Common myeloid progenitor, CD34-positive (primary cell): ENCODE measurements at regions not wholly inside any gene's neighbourhood (a gene's known extent, or its start where the extent isn't known, plus 50 kb on each side); places are given as distances from the start of the nearest gene placed in this dataset.
"Not testable (repeated sequence)": the region's sequence is repeated elsewhere in the genome, so short reads cannot be mapped to it uniquely, and the experiment has no call there.

Experiments
- CTCF ChIA-PET: fragments of 350-600 bp; sonication (Branson Sonifier 250); formaldehyde crosslinking; loops from one replicate; lab custom pipeline; 2021; ENCODE audit warnings: antibody characterized with exemption; lab: Charles Lee
- POLR2A ChIA-PET: fragments of 350-600 bp; sonication (Branson Sonifier 250); formaldehyde crosslinking; loops from one replicate; lab custom pipeline; 2021; ENCODE audit warnings: antibody characterized with exemption; lab: Charles Lee
- DNase-seq, 3 donors: peaks; one replicate each; pipeline versions ENCODE4 v3.0.0 to v3.0.0-alpha.2; 2013
- H3K27ac ChIP-seq, 2 experiments: 1 replicate in 1 of 2; 2 replicates in 1 of 2; pipeline ENCODE4 v1.7.0; 2013; ENCODE audit warnings: inconsistent platforms in 2 of 2, low read length in 2 of 2, mild to moderate bottlenecking in 2 of 2, low read depth in 1 of 2, moderate library complexity in 1 of 2; ENCODE audit not compliant: severe bottlenecking in 2 of 2, insufficient read depth in 1 of 2, poor library complexity in 1 of 2
- H3K27me3 ChIP-seq, 5 experiments: replicated peaks in 2 of 5; 1 replicate in 3 of 5; 2 replicates in 2 of 5; pipeline versions ENCODE4 v1.6.1 to v1.7.0; 2013; ENCODE audit warnings: low read length in 4 of 5, mild to moderate bottlenecking in 2 of 5, moderate library complexity in 2 of 5, inconsistent platforms in 1 of 5; ENCODE audit not compliant: insufficient read depth in 5 of 5, control insufficient read depth in 4 of 5
- H3K36me3 ChIP-seq, 4 experiments: 1 replicate in 2 of 4; 2 replicates in 2 of 4; pipeline versions ENCODE4 v1.6.1 to v1.7.0; 2013; ENCODE audit warnings: low read length in 3 of 4, control low read depth in 1 of 4, mild to moderate bottlenecking in 1 of 4; ENCODE audit not compliant: control insufficient read depth in 4 of 4, insufficient read depth in 4 of 4
- H3K4me1 ChIP-seq, 4 experiments: 1 replicate in 3 of 4; 2 replicates in 1 of 4; pipeline versions ENCODE4 v1.6.1 to v1.7.1; 2013; ENCODE audit warnings: low read length in 3 of 4, mild to moderate bottlenecking in 3 of 4, control low read depth in 1 of 4, inconsistent platforms in 1 of 4, moderate library complexity in 1 of 4; ENCODE audit not compliant: control insufficient read depth in 4 of 4, insufficient read depth in 4 of 4; ENCODE audit errors: control extremely low read depth in 1 of 4
- H3K4me3 ChIP-seq, 7 experiments: 1 replicate in 4 of 7; 2 replicates in 3 of 7; pipeline versions ENCODE4 v1.5.1 to v1.7.0; 2013; ENCODE audit warnings: mild to moderate bottlenecking in 7 of 7, low read length in 6 of 7, moderate library complexity in 6 of 7, inconsistent platforms in 2 of 7, low read depth in 2 of 7, control low read depth in 1 of 7; ENCODE audit not compliant: insufficient read depth in 4 of 7, control insufficient read depth in 1 of 7; ENCODE audit errors: extremely low read depth in 1 of 7
- H3K9me3 ChIP-seq, 5 experiments: 1 replicate in 4 of 5; 2 replicates in 1 of 5; pipeline versions ENCODE4 v1.6.1 to v1.7.1; 2013; ENCODE audit warnings: low read length in 4 of 5, mild to moderate bottlenecking in 2 of 5, inconsistent platforms in 1 of 5, low read depth in 1 of 5, moderate library complexity in 1 of 5; ENCODE audit not compliant: control insufficient read depth in 4 of 5, insufficient read depth in 2 of 5; ENCODE audit errors: control extremely low read depth in 1 of 5
- WGBS: methylation state at CpG from one replicate; pipeline ENCODE4 v1.1.5; 2013; ENCODE audit not compliant: insufficient coverage; 5-methylcytosine and 5-hydroxymethylcytosine counted together

DNA sequence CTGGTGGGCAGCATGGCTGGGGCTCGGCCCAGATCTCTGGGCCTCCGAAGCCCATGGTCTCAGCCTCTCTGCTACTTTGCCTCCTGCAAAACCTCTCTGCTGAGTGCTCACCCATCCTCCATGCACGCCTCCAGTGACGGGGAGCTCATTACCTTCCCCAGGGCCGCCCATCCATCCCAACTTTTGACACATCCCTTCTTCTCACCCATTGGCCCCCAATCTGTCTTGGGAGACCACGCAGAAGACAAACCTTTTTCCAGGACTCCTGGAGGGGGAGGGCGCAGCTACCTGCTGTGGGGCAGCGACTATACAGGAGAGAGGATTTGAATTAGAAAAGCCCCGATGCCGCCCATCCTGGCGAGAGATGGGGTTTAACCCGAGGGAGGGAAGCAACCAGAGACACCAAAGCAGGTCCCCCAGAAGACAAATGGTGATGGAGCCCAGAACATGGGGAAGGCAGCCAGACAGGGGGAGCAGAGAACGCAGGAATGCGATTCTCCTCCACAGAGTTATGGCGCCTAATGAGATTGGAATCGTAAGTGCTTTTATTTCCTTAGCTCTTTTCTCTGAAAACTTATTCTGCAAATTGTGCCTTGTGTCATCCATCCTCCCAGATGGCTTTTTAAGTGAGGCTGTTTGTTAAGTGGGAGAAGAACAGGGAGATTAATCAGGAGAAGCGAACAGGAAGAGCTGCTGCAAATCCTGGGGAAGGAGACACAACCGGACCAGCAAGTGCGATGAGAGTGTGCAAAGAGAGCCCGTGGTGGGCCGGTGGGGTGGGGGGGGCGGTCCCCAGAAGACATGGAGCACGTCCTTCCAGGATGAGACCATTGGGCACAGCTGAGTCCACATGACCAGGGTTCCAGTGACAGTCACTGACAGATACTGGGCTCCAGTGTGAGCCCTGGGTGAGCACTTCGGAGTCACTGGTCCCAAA lies 623.5 kb downstream of the MATN1 start:
- Histone ChIP-seq H3K27me3 (peaks cover 0 to 19% (median 0%) of the 10 kb centered on the region in 5 experiments), H3K4me1 (no peaks in the 10 kb centered on the region), H3K9me3 (no peaks in the 10 kb centered on the region), H3K36me3 (no peaks in the 10 kb centered on the region), H3K27ac (no peak overlapping the region), H3K4me3 (no peak overlapping the region)
- DNase-seq = no peak
- ChIA-PET CTCF (no interaction called here), POLR2A (no interaction called here)
- 80% methylated on average over 23 of the region's 24 CpGs for WGBS

DNA sequence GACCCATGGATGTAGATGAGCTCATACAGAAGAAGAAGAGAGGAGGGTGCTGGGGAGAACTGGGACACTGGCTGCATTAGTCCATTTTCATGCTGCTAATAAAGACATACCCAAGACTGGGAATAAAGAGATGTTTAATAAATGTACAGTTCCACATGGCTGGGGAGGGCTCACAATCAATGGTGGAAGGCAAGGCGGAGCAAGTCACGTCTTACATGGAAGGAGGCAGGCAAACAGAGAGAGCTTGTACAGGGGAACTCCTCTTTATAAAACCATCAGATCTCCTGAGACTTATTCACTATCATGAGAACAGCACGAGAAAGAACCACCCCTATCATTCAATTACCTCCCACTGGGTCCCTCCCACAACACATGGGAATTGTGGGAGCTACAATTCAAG lies 625.5 kb downstream of the MATN1 start:
- H3K9me3 ChIP-seq, H3K27ac ChIP-seq, DNase-seq, H3K4me1 ChIP-seq, POLR2A ChIA-PET, H3K4me3 ChIP-seq, H3K36me3 ChIP-seq, CTCF ChIA-PET: not testable (repeated sequence)
- WGBS = 80% methylated on average over 1 of the region's 3 CpGs
- peaks cover 0 to 10% (median 0%) of the 10 kb centered on the region in 5 experiments for H3K27me3 ChIP-seq

DNA sequence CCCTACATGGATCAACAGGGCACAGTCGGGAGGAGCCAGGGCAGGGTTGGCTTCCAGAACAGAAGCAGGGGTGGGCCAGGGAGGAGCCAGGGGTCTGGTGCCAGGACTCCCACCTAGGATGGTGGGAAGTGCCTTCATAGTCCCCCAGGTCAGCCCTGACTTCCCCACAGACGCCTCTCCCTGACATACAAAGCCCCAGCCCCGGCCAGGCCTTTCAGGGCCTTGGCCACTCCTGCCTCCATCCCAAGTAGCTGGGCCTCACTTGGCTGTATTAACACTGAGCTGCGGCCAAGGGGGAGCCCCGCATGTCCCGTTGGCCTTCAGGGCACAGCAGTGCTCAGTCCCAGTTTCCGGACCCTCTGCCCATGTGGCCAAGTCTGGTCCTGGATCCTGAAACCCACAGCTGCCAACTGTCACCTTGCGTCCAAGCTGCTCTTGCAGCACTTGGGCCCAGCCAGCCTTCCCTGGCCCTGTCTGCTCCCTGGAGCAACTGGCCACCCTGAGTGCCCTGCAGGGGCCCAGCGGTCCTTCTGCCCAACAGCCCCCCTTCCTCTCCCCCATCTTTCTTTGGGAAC lies 627.8 kb downstream of the MATN1 start:
- WGBS = 98% methylated on average over 9 of the region's 9 CpGs
- Histone ChIP-seq H3K27ac (no peak overlapping the region), H3K27me3 (peaks cover 0 to 5% (median 0%) of the 10 kb centered on the region in 5 experiments), H3K4me1 (no peaks in the 10 kb centered on the region), H3K9me3 (peaks cover 0 to 27% (median 13%) of the 10 kb centered on the region in 5 experiments), H3K4me3 (no peak overlapping the region), H3K36me3 (no peaks in the 10 kb centered on the region)
- ChIA-PET CTCF (no interaction called here), POLR2A (no interaction called here)
- no peak for DNase-seq

DNA sequence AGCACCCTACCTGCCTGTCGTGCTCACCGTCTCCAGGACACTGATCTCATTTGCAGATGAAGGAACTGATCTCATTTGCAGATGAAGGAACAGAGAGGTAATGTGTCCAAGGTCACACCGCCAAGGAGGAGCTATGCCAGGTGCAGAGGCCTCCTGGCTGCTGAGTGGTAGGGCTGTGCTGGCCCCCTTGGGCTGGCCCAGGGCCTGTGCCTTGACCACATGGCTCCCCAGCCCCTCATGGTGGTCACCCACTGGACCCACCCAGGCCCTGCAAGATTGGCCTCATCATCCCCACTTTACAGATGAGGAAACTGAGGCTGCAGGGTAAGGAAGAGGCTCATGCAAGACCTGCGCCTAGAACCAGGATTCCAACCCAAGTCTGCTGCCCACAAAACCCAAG lies 628.3 kb downstream of the MATN1 start:
- ChIA-PET POLR2A (no interaction called here), CTCF (interaction anchor here (1.6 kb wide), 1 partner anchor 10 kb away, joined by 5 read pairs; no protein-coding TSS in a partner anchor)
- no peaks in the 10 kb centered on the region for H3K4me1 ChIP-seq
- H3K36me3 ChIP-seq = no peaks in the 10 kb centered on the region
- 95% methylated on average over 4 of the region's 4 CpGs for WGBS
- H3K27me3 ChIP-seq = peaks cover 0 to 5% (median 0%) of the 10 kb centered on the region in 5 experiments
- peaks cover 0 to 27% (median 13%) of the 10 kb centered on the region in 5 experiments for H3K9me3 ChIP-seq
- H3K27ac ChIP-seq = no peak overlapping the region
- DNase-seq = no peak
- H3K4me3 ChIP-seq = no peak overlapping the region

DNA sequence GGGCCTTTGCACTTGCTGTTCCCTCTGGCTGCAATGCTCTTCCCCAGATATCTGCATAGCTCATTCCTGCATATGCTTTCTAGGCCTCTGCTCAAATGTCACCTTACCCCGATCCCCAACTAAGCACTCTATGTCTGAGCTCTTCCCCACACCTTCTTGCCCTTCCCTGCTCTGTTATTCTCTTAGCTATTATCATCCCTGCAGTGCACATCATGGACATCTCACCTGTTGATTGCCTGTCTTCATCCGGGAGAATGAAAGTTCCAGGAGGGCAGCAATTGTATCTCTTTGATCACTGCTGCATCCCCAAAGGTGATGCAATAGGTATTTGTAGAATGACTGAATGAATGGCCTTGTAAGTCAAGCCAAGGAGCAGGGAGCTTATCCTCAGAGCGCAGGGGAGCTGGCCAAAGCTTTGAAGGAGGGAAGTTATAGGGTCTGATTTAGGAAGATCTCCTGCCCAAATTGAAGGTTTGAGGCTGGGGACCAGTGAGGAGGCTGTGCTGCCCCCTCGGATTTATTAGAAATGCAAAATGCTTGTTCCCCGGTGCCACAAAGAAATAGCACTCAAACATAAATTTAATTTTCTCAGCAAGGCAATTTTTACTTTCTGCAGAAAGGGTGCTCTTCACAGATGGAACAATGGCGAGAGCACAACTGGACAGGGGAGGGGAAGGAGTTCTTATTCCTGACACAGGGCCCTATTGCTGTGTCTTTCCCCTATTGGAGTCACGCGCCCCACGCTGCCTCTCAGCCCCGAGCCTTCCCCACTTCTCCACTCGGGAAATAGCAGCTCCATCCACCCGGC lies 631.1 kb downstream of the MATN1 start:
- Histone ChIP-seq H3K9me3 (peaks cover 0 to 27% (median 13%) of the 10 kb centered on the region in 5 experiments), H3K4me1 (no peaks in the 10 kb centered on the region), H3K27me3 (peaks cover 0 to 2% (median 0%) of the 10 kb centered on the region in 5 experiments), H3K27ac (no peak overlapping the region), H3K4me3 (no peak overlapping the region), H3K36me3 (no peaks in the 10 kb centered on the region)
- CTCF ChIA-PET = no interaction called here
- POLR2A ChIA-PET = no interaction called here
- no peak for DNase-seq
- 99% methylated on average over 9 of the region's 12 CpGs for WGBS

DNA sequence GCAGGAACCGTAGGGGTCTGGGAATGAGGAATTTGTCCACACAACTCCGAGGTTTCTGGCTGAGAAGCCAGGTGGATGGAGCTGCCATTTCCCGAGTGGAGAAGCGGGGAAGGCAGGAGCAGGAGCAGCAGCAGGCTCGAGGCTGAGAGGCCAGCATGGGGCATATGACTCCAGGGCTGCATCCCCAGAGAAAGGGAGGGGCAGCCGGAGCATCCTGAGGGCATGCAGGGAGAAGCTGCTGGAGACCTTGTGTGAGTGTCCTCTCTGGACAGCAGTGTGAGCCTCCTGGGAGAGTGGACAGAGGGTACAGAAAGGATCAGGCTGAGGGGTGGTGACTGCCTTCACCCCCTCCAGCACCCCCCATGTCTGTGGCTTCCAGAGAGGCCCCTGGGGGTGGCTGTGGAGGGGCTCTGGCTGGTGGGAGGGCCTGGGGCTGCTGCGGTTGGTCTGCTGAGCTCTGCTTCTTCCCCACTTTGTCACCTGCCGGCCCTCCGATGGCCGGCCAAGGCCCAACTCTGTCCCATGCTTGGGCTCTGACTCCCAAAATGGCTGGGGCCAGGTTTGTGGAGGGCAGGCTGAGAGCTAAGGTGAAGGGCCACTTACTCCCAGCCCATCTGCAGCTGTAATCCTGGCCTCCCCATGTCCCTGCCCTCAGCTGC lies 633.1 kb downstream of the MATN1 start:
- WGBS = 88% methylated on average over 10 of the region's 10 CpGs
- ChIA-PET CTCF (interaction anchor here (1.4 kb wide), 1 partner anchor 16 kb away, joined by 3 read pairs; no protein-coding TSS in a partner anchor), POLR2A (no interaction called here)
- Histone ChIP-seq H3K27ac (no peak overlapping the region), H3K27me3 (peaks cover 0 to 5% (median 0%) of the 10 kb centered on the region in 5 experiments), H3K4me1 (peaks cover 0 to 3% (median 0%) of the 10 kb centered on the region in 4 experiments), H3K9me3 (peaks cover 0 to 27% (median 13%) of the 10 kb centered on the region in 5 experiments), H3K36me3 (no peaks in the 10 kb centered on the region), H3K4me3 (no peak overlapping the region)
- no peak for DNase-seq
